Endothelial cell (in vitro differentiated cells): ENCODE measurements at regions not wholly inside any gene's neighbourhood (a gene's known extent, or its start where the extent isn't known, plus 50 kb on each side); places are given as distances from the start of the nearest gene placed in this dataset.

Source experiments
- DNase-seq: peaks from one replicate; pipeline ENCODE4 v3.0.0; 2021; ENCODE audit warnings: low spot score
- H3K27ac Mint-ChIP-seq: one replicate; pipeline ENCODE4 v1.8.0; 2021; ENCODE audit warnings: mixed read lengths, inconsistent platforms; ENCODE audit not compliant: unreplicated experiment
- H3K27me3 Mint-ChIP-seq: one replicate; pipeline ENCODE4 v1.8.0; 2021; ENCODE audit warnings: mild to moderate bottlenecking, moderate library complexity, mixed read lengths, inconsistent platforms; ENCODE audit not compliant: unreplicated experiment
- H3K36me3 Mint-ChIP-seq: one replicate; pipeline ENCODE4 v1.8.0; 2021; ENCODE audit warnings: mild to moderate bottlenecking, low read depth, mixed read lengths, inconsistent platforms; ENCODE audit not compliant: unreplicated experiment
- H3K4me1 Mint-ChIP-seq: one replicate; pipeline ENCODE4 v1.8.0; 2021; ENCODE audit warnings: mild to moderate bottlenecking, mixed read lengths, inconsistent platforms; ENCODE audit not compliant: unreplicated experiment
- H3K4me3 Mint-ChIP-seq: one replicate; pipeline ENCODE4 v1.8.0; 2021; ENCODE audit warnings: mild to moderate bottlenecking, mixed read lengths, inconsistent platforms; ENCODE audit not compliant: unreplicated experiment
- H3K9me3 Mint-ChIP-seq: one replicate; pipeline ENCODE4 v1.8.0; 2021; ENCODE audit warnings: mixed read lengths, inconsistent platforms; ENCODE audit not compliant: unreplicated experiment
- CTCF ChIP-seq: fragments of 200-600 bp; sonication (generic); IDR thresholded peaks from one replicate; pipeline ENCODE4 v1.5.0; 2021; ENCODE audit warnings: antibody characterized with exemption; ENCODE audit not compliant: unreplicated experiment

- TF ChIP-seq CTCF, result no peak
- no peaks in the 10 kb centered on the region for H3K36me3 Mint-ChIP-seq
- H3K4me1 Mint-ChIP-seq, result no peaks in the 10 kb centered on the region
- H3K27ac Mint-ChIP-seq, result no peak overlapping the region
- H3K4me3 Mint-ChIP-seq, result no peak overlapping the region
- no peaks in the 10 kb centered on the region for H3K9me3 Mint-ChIP-seq
- H3K27me3 Mint-ChIP-seq, result no peaks in the 10 kb centered on the region
- no peak for DNase-seq
Observed at GRCh38 chr2:123532126-123532525, 493.0 kb upstream of the CNTNAP5 start.

- no peak for DNase-seq
- Mint-ChIP-seq H3K36me3 (no peaks in the 10 kb centered on the region), H3K27ac (no peak overlapping the region), H3K4me1 (no peaks in the 10 kb centered on the region), H3K4me3 (no peak overlapping the region), H3K9me3 (no peaks in the 10 kb centered on the region), H3K27me3 (no peaks in the 10 kb centered on the region)
- no peak for TF ChIP-seq CTCF
Observed at GRCh38 chr2:123532994-123533393, 492.1 kb upstream of the CNTNAP5 start.

- TF ChIP-seq CTCF, result no peak
- no peaks in the 10 kb centered on the region for H3K9me3 Mint-ChIP-seq
- no peak overlapping the region for H3K27ac Mint-ChIP-seq
- H3K36me3 Mint-ChIP-seq, result no peaks in the 10 kb centered on the region
- H3K27me3 Mint-ChIP-seq, result no peaks in the 10 kb centered on the region
- no peak for DNase-seq
- H3K4me3 Mint-ChIP-seq, result no peak overlapping the region
- H3K4me1 Mint-ChIP-seq, result no peaks in the 10 kb centered on the region
Observed at GRCh38 chr2:123540291-123540690, 484.8 kb upstream of the CNTNAP5 start.

- no peaks in the 10 kb centered on the region for H3K27me3 Mint-ChIP-seq
- DNase-seq, result no peak
- H3K4me1 Mint-ChIP-seq, result no peaks in the 10 kb centered on the region
- no peak for TF ChIP-seq CTCF
- H3K36me3 Mint-ChIP-seq, result no peaks in the 10 kb centered on the region
- no peak overlapping the region for H3K4me3 Mint-ChIP-seq
- H3K9me3 Mint-ChIP-seq, result no peaks in the 10 kb centered on the region
- H3K27ac Mint-ChIP-seq, result no peak overlapping the region
Observed at GRCh38 chr2:123546353-123546752, 478.7 kb upstream of the CNTNAP5 start.

- H3K4me1 Mint-ChIP-seq, result no peaks in the 10 kb centered on the region
- DNase-seq, result no peak
- H3K27me3 Mint-ChIP-seq, result no peaks in the 10 kb centered on the region
- no peak for TF ChIP-seq CTCF
- H3K36me3 Mint-ChIP-seq, result no peaks in the 10 kb centered on the region
- no peak overlapping the region for H3K4me3 Mint-ChIP-seq
- no peak overlapping the region for H3K27ac Mint-ChIP-seq
- H3K9me3 Mint-ChIP-seq, result no peaks in the 10 kb centered on the region
Observed at GRCh38 chr2:123563515-123563914, 461.6 kb upstream of the CNTNAP5 start.
